ENCODE measurements at regions not wholly inside any gene's neighbourhood (a gene's known extent, or its start where the extent isn't known, plus 50 kb on each side); places are given as distances from the start of the nearest gene placed in this dataset.
"Not testable (repeated sequence)": the region's sequence is repeated elsewhere in the genome, so short reads cannot be mapped to it uniquely, and the experiment has no call there.

GRCh38 chr21:9758888-9759287 is 762.5 kb upstream of the TPTE start:
- no peak for TF ChIP-seq ZFX (IDR thresholded peaks at IDR 0.05; ENCODE audit: borderline replicate concordance)
- TF ChIP-seq, protein P1, sequence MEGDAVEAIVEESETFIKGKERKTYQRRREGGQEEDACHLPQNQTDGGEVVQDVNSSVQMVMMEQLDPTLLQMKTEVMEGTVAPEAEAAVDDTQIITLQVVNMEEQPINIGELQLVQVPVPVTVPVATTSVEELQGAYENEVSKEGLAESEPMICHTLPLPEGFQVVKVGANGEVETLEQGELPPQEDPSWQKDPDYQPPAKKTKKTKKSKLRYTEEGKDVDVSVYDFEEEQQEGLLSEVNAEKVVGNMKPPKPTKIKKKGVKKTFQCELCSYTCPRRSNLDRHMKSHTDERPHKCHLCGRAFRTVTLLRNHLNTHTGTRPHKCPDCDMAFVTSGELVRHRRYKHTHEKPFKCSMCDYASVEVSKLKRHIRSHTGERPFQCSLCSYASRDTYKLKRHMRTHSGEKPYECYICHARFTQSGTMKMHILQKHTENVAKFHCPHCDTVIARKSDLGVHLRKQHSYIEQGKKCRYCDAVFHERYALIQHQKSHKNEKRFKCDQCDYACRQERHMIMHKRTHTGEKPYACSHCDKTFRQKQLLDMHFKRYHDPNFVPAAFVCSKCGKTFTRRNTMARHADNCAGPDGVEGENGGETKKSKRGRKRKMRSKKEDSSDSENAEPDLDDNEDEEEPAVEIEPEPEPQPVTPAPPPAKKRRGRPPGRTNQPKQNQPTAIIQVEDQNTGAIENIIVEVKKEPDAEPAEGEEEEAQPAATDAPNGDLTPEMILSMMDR (IDR thresholded peaks at IDR 0.05): no peak
- no peak overlapping the region for H3K27ac ChIP-seq

DNA sequence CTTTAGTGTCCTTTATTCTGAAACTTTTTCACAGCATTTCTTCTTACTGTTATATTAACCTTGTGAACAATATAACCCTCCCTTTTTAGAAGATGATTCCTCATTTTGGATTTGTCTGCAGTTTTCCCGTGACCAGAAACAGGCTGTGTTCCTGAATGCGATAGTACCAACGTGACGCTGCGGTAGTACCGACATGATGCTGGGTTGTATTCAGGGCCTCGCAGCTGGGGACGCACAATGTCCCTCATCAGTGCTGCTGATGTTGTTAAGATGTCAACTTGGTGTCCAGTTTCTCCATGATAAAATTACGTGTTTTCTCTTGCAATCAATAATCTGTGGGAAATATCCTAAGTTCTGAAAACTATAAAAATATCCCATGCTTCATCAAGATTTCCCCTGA is 761.4 kb upstream of the TPTE start:
- TF ChIP-seq, protein P1 (IDR thresholded peaks at IDR 0.05): no peak
- TF ChIP-seq ZFX (IDR thresholded peaks at IDR 0.05; ENCODE audit: borderline replicate concordance): no peak
- H3K27ac ChIP-seq: no peak overlapping the region

- TF ChIP-seq ZFX (IDR thresholded peaks at IDR 0.05; ENCODE audit: borderline replicate concordance): no peak
- TF ChIP-seq, protein P1 (IDR thresholded peaks at IDR 0.05): no peak
- no peak overlapping the region for H3K27ac ChIP-seq
These were observed 760.8 kb upstream of the TPTE start for GRCh38 chr21:9760398-9761074.

DNA sequence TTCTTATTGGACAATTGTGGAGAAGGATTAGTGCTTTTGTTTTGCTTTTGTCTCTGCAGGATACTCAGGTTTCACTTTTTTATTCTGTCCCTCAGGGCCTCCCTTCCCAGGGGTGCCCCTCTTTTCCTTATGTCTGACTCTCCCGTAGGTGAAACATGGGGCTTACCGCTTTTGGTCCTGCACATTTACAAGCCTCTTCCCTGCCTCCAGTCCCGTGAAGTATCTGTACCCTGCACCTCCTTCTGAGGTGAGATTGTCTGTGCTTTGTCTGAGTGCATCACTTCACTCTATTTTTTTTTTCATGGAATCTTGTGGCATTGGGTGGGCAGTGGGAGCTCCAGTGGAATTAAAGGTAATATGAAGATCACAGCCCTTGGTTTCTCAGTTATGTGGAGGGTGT is 758.1 kb upstream of the TPTE start:
- H3K27ac ChIP-seq: no peak overlapping the region
- TF ChIP-seq ZFX (IDR thresholded peaks at IDR 0.05; ENCODE audit: borderline replicate concordance): no peak
- TF ChIP-seq, protein P1 (IDR thresholded peaks at IDR 0.05): no peak

DNA sequence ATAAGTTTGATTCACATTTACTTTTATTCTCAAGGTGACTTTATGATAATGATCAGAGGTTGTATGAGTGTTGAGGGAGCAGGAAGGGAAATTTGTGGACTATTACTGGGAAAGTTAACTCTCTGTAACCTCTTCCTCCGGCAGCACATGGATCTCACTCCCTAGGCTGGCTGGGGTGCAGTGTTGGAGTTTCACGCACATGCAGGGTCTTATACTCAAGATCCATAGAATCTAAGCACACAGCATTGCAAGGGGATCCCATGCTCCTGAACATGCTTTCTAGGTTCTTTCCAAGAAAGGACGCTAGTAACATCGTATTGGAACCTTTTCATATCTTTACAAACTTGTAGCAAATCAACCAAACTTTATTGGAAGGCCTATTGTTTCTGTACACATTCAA is 757.6 kb upstream of the TPTE start:
- H3K27ac ChIP-seq: no peak overlapping the region
- TF ChIP-seq, protein P1 (IDR thresholded peaks at IDR 0.05): no peak
- TF ChIP-seq ZFX (IDR thresholded peaks at IDR 0.05; ENCODE audit: borderline replicate concordance): no peak

DNA sequence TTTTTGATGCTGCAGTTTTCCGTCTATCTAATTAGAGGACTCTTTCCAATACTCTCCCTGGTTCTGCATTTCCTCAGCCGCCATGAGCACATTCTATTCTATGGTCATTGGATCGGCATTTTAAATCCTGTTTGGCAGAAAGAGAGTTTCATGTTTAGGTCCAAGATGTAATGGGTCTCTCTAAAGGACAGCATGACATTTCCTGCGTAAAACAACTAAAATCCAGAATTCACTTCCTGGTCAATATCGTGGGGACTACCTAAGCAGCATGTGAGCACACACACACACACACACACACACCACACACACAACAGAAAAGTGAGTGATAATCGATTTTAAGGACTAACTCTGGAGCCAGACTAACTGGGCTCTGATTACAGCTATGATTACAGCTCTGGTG is 757.1 kb upstream of the TPTE start:
- H3K27ac ChIP-seq: not testable (repeated sequence)

DNA sequence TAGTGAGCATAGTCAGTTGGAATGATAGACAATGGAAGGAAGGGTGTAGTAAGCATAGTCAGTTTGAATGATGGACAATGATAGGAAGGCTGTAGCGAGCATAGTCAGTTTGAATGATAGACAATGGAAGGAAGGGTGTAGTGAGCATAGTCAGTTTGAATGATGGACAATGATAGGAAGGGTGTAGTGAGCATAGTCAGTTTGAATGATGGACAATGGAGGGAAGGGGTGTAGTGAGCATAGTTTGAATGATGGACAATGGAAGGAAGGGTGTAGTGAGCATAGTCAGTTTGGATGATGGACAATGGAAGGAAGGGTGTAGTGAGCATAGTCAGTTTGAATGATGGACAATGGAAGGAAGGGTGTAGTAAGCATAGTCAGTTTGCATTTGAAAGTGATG is 755.8 kb upstream of the TPTE start:
- H3K27ac ChIP-seq: not testable (repeated sequence)

GRCh38 chr21:9766890-9767591 is 754.3 kb upstream of the TPTE start:
- H3K27ac ChIP-seq: not testable (repeated sequence)
- TF ChIP-seq, protein P1 (IDR thresholded peaks at IDR 0.05): peak; percentile 31
